ENCODE measurements at regions not wholly inside any gene's neighbourhood (a gene's known extent, or its start where the extent isn't known, plus 50 kb on each side); places are given as distances from the start of the nearest gene placed in this dataset.

DNA sequence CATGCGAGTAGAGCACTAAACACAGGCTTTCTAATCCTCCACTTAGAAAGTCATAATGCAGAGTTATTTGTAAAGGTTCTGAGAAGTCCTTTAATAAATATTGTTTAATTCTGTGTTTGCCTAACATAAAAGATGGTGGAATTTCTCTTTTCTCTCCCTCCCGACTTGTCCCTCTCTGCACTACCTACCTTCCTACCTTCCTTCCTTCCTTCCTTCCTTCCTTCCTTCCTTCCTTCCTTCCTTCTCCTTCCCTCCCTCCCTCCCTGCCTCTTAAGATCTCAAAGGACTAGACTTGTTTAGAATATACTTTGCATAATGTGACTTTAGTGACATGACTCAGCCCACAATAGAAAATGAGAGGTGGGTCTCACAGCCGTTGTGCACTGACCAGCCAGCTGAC is 156.3 kb upstream of the TAPT1 start:
- Histone ChIP-seq H3K27me3 (ENCODE audit: control insufficient read depth in 2 of 2, insufficient read depth in 2 of 2, low read length in 2 of 2) (no peaks in the 10 kb centered on the region), H3K9me3 (replicated peaks; ENCODE audit: control insufficient read depth, insufficient read depth, low read depth, low read length) (no peaks in the 10 kb centered on the region), H2AFZ (ENCODE audit: low read depth, low read length) (no peak overlapping the region), H3K9ac (ENCODE audit: insufficient read depth in 1 of 2, low read depth in 2 of 2, low read length in 2 of 2) (no peak overlapping the region), H3K79me2 (ENCODE audit: control insufficient read depth, insufficient read depth, low read length) (no peaks in the 10 kb centered on the region), H3K4me1 (replicated peaks in 1 of 2; ENCODE audit: control insufficient read depth in 2 of 2, insufficient read depth in 2 of 2, low read length in 2 of 2) (no peaks in the 10 kb centered on the region), H4K20me1 (replicated peaks; ENCODE audit: control insufficient read depth, insufficient read depth, low read length) (no peaks in the 10 kb centered on the region), H3K4me3 (no peak overlapping the region), H3K36me3 (ENCODE audit: control insufficient read depth, insufficient read depth, low read length) (no peaks in the 10 kb centered on the region), H3K9me1 (ENCODE audit: control insufficient read depth, insufficient read depth, low read length) (no peaks in the 10 kb centered on the region), H3K4me2 (ENCODE audit: insufficient read depth, low read length) (no peak overlapping the region), H3K27ac (ENCODE audit: extremely low read depth, low read depth, low read length) (no peak overlapping the region)
- 0% methylated on average over 3 of the region's 3 CpGs for WGBS (ENCODE audit: insufficient coverage, low coverage, missing lambda C conversion rate)
- TF ChIP-seq MCM5 (IDR thresholded peaks at IDR 0.05; ENCODE audit: low read depth) (no peak), KDM1A (IDR thresholded peaks at IDR 0.05) (no peak), MAFG (tag; conservative IDR thresholded peaks at IDR 0.05) (no peak), ETV6 (IDR thresholded peaks at IDR 0.05; ENCODE audit: borderline replicate concordance in 1 of 2, low read depth in 2 of 2, low read length in 1 of 2) (no peak), ETV6 (CRISPR knock-in tag; IDR thresholded peaks at IDR 0.05; ENCODE audit: borderline replicate concordance) (no peak), PYGO2 (tag; IDR thresholded peaks at IDR 0.05) (no peak), ELF4 (CRISPR knock-in tag; IDR thresholded peaks at IDR 0.05) (no peak)
- intact Hi-C loops (cut with micrococcal nuclease) = no loop called here
- ATAC-seq (no peak), FAIRE-seq (no peak), DNase-seq (ENCODE audit: extremely low read depth in 1 of 4, low spot score in 3 of 4) (no peak)
- in situ Hi-C loops (cut with MboI) = no loop called here
- ChIA-PET CTCF (ENCODE audit: low intra/inter-chr PET ratio) (no interaction called here), POLR2A (interaction anchor here (0.6 kb wide), 1 partner anchor 58 kb away, joined by 4 read pairs; no protein-coding TSS in a partner anchor)
- BruUV-seq (replicated peaks) = no TSS peak

DNA sequence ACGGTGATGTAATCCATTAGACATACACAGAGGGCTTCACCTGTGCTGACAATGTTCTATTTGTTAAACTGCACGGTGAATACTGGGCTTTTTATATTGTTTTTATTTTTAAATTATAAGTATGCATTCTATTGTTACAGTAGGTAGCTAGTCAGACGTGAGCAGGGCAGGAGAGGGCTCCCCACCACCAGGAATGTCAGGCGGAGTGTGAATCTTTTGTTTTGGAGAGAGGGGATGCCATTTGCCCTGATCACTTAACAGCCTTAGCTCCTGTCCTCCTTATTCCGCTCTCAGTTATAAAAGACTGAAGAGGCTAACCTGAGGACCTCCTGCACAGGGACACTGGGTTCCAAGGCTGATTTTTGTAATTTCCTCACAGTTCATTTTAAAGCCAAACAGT is 151.6 kb upstream of the TAPT1 start:
- no peaks in the 10 kb centered on the region for H3K79me2 ChIP-seq (ENCODE audit: control insufficient read depth, insufficient read depth, low read length)
- H3K36me3 ChIP-seq (ENCODE audit: control insufficient read depth, insufficient read depth, low read length) = no peaks in the 10 kb centered on the region
- intact Hi-C loops (cut with micrococcal nuclease) = no loop called here
- H3K4me1 ChIP-seq (replicated peaks in 1 of 2; ENCODE audit: control insufficient read depth in 2 of 2, insufficient read depth in 2 of 2, low read length in 2 of 2) = no peaks in the 10 kb centered on the region
- no peak overlapping the region for H3K4me3 ChIP-seq
- no TSS peak for BruUV-seq (replicated peaks)
- no peaks in the 10 kb centered on the region for H3K9me3 ChIP-seq (replicated peaks; ENCODE audit: control insufficient read depth, insufficient read depth, low read depth, low read length)
- CTCF ChIA-PET (ENCODE audit: low intra/inter-chr PET ratio) = no interaction called here
- H3K27me3 ChIP-seq (ENCODE audit: control insufficient read depth in 2 of 2, insufficient read depth in 2 of 2, low read length in 2 of 2) = no peaks in the 10 kb centered on the region; a peak in 1 of 5 replicates
- ATAC-seq (no peak), DNase-seq (ENCODE audit: extremely low read depth in 1 of 4, low spot score in 3 of 4) (no peak), FAIRE-seq (no peak)
- no peaks in the 10 kb centered on the region for H4K20me1 ChIP-seq (replicated peaks; ENCODE audit: control insufficient read depth, insufficient read depth, low read length)
- no peak overlapping the region for H3K4me2 ChIP-seq (ENCODE audit: insufficient read depth, low read length)
- H3K9me1 ChIP-seq (ENCODE audit: control insufficient read depth, insufficient read depth, low read length) = no peaks in the 10 kb centered on the region
- H3K9ac ChIP-seq (ENCODE audit: insufficient read depth in 1 of 2, low read depth in 2 of 2, low read length in 2 of 2) = no peak overlapping the region
- no peak overlapping the region for H3K27ac ChIP-seq (ENCODE audit: extremely low read depth, low read depth, low read length)
- WGBS (ENCODE audit: insufficient coverage, low coverage, missing lambda C conversion rate) = 0% methylated on average over 5 of the region's 5 CpGs
- POLR2A ChIA-PET = no interaction called here
- in situ Hi-C loops (cut with MboI) = no loop called here
- H2AFZ ChIP-seq (ENCODE audit: low read depth, low read length) = no peak overlapping the region
- TF ChIP-seq BCOR (IDR thresholded peaks at IDR 0.05) = no peak
- TF ChIP-seq, protein P1, sequence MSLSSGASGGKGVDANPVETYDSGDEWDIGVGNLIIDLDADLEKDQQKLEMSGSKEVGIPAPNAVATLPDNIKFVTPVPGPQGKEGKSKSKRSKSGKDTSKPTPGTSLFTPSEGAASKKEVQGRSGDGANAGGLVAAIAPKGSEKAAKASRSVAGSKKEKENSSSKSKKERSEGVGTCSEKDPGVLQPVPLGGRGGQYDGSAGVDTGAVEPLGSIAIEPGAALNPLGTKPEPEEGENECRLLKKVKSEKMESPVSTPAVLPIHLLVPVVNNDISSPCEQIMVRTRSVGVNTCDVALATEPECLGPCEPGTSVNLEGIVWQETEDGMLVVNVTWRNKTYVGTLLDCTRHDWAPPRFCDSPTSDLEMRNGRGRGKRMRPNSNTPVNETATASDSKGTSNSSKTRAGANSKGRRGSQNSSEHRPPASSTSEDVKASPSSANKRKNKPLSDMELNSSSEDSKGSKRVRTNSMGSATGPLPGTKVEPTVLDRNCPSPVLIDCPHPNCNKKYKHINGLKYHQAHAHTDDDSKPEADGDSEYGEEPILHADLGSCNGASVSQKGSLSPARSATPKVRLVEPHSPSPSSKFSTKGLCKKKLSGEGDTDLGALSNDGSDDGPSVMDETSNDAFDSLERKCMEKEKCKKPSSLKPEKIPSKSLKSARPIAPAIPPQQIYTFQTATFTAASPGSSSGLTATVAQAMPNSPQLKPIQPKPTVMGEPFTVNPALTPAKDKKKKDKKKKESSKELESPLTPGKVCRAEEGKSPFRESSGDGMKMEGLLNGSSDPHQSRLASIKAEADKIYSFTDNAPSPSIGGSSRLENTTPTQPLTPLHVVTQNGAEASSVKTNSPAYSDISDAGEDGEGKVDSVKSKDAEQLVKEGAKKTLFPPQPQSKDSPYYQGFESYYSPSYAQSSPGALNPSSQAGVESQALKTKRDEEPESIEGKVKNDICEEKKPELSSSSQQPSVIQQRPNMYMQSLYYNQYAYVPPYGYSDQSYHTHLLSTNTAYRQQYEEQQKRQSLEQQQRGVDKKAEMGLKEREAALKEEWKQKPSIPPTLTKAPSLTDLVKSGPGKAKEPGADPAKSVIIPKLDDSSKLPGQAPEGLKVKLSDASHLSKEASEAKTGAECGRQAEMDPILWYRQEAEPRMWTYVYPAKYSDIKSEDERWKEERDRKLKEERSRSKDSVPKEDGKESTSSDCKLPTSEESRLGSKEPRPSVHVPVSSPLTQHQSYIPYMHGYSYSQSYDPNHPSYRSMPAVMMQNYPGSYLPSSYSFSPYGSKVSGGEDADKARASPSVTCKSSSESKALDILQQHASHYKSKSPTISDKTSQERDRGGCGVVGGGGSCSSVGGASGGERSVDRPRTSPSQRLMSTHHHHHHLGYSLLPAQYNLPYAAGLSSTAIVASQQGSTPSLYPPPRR (CRISPR knock-in tag; IDR thresholded peaks at IDR 0.05; ENCODE audit: borderline replicate concordance) = no peak
- TF ChIP-seq NFIX (CRISPR knock-in tag; IDR thresholded peaks at IDR 0.05; ENCODE audit: low read depth) = no peak
- TF ChIP-seq GABPB1 (CRISPR knock-in tag; IDR thresholded peaks at IDR 0.05) = no peak
- no peak for TF ChIP-seq JUNB (CRISPR knock-in tag; conservative IDR thresholded peaks at IDR 0.05)
- TF ChIP-seq SRSF1 (IDR thresholded peaks at IDR 0.05; ENCODE audit: low read depth, low read length) = no peak
